Putamen (tissue), 1 donor: ENCODE measurements at regions not wholly inside any gene's neighbourhood (a gene's known extent, or its start where the extent isn't known, plus 50 kb on each side); places are given as distances from the start of the nearest gene placed in this dataset.
"Not testable (repeated sequence)": the region's sequence is repeated elsewhere in the genome, so short reads cannot be mapped to it uniquely, and the experiment has no call there.

Experiments used
- DNase-seq: peaks from one replicate; pipeline ENCODE4 v3.0.0-alpha.2; 2016; ENCODE audit warnings: low spot score

DNA sequence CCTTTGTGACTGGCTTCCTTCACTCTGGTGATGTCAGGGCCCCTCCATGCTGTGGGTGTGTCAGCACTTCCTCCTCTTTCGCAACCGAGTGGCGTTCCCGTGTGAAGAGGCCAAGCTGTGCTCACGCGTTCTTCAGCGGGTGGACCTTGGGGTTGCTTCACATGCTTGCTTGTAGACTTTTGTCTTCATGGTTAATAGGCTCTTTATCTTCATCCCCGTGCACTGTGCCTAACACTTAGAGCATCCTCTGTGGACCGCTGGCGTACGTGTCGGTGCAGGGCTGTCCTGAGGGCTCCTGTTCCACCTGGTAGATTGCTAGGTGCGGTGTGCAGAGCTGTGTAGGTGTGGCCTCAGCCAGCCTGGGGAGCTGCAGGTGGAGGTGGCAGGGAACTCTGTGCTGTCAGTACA, 182.3 kb downstream of the OR4M2 start:
- DNase-seq = no peak

DNA sequence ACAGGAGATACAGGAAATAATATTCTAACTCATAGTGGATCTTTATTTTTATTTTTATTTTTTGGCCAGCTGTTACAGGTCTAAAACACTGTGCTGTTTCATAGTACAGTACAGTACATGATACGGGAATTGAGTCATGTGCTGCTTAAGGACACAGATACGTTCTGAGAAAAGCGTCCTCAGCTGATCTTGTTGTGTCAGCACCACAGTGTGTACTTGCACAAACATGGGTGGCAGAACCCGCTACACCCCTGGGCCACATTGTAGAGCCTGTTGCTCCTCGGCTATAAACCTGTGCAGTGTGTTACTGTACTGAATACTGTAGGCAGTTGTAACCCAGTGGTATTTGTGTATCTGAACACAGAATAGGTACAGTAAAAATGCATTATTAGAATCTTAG, 183.4 kb downstream of the OR4M2 start:
- DNase-seq = no peak

GRCh38 chr15:22264272-22264671, 183.9 kb downstream of the OR4M2 start:
- not testable (repeated sequence) for DNase-seq

DNA sequence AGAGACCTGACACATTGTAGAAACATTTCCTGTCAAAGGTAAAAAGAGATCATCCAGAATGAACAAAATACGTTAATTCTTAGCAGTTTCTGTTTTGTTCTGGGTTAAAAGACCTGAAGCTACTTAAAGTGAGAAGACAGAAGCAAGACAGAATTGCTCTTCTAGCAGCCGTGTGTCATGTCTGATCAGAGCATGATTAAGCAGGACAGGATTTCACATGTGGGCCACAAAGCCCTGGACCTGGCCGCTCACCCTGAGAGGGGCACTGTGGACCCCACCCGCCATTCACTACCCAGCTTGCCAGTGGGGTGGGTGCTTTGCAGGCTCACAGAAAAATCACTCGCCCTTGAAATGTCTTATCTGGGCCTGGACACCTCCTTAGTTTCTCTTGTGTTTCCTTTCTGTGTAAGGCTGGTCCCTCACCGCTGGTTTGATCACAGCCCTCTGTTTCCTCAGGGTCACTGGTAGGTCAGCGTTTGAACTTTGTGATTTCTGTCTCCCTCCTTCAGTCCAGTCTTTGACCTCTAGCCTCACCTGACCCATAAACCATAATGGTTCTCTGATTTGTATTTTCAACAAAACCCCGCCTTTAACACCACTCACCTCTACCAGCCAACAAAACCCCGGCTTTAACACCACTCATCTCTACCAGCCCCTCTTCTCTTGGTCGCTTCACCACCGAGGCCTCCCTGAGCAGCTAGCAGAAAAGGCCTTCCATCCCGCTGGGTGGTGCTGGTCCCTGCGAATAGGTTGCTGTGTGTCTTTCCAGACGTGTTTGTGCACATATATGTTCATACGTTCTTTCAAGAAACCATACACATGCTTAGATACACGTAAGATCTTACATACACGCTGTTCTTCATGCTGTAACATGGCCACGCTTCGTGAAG, 185.0 kb downstream of the OR4M2 start:
- no peak for DNase-seq

- DNase-seq = no peak
Measured at GRCh38 chr15:22265970-22266369, 185.6 kb downstream of the OR4M2 start.

DNA sequence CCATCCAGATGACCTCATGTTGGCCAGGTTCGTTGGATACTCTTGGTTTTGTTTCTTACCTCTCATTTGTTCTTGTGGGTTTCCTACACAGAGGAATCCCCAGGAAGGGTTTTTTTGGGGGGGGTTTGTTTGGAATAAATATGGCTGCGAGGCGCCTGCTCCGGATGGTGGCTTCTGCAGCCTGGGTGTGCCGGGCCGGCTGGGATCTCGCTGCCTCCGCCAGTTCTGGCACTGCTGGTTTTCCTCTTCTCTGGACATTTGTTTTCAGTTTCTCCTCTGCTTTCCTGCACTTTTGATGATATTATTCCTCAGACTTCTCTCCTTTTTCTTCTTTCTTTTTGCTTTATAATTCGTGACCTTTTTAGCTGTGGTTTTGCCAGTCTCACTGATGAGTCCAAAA, 187.4 kb downstream of the OR4M2 start:
- no peak for DNase-seq

- not testable (repeated sequence) for DNase-seq
Measured at GRCh38 chr15:22268201-22268600, 187.9 kb downstream of the OR4M2 start.

- not testable (repeated sequence) for DNase-seq
Measured at GRCh38 chr15:22268654-22269053, 188.3 kb downstream of the OR4M2 start.

DNA sequence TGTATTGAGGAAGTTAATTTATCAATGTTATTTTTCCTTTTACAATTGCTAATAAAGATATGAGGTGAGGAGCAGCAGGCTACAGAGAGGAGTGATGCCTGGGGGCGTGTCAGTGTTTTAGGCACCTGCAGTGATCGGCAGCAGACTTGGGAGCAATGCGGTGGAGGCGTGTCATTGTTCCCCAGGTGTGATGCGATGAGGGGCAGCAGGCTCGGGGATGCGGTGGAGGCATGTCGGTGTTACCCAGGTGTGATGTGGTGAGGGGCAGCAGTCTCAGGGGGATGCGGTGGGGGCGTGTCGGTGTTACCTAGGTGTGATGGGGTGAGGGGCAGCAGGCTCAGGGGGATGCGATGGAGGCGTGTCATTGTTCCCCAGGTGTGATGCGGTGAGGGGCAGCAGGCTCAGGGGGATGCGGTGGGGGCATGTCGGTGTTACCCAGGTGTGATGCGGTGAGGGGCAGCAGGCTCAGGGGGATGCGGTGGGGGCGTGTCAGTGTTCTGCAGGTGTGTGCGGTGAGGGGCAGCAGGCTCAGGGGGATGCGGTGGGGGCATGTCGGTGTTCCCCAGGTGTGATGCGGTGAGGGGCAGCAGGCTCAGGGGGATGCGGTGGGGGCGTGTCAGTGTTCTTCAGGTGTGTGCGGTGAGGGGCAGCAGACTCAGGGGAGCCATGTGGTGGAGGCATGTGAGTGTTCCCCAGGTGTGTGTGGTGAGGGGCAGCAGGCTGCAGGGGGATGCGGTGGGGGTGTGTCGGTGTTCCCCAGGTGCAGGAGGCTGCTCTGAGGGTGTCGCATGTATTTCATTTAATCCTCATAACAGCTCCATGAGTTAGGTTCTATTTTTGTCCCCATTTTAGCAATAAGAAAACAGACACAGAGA, 186.2 kb upstream of the GOLGA6L22 start:
- DNase-seq = not testable (repeated sequence)

GRCh38 chr15:22273185-22273584, 185.5 kb upstream of the GOLGA6L22 start:
- not testable (repeated sequence) for DNase-seq

- not testable (repeated sequence) for DNase-seq
Measured at GRCh38 chr15:22274376-22274775, 184.3 kb upstream of the GOLGA6L22 start.

DNA sequence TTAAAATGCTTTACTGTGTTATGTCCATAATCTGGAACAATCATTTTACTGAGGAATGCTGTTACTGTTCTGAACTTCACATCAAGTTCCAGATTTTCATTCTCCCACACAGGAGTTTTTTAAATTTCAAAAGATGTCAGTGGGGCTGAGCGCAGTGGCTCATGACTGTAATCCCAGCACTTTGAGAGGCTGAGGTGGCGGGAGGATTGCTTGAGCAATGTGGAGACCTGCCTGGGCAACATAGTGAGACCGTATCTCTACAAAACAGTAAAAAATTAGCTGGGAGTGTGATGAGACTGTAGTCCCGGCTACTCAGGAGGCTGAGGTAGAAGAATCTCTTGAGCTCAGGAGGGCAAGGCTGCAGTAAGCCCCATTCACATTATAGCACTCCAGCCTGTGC, 177.9 kb upstream of the GOLGA6L22 start:
- DNase-seq = not testable (repeated sequence)

- DNase-seq = not testable (repeated sequence)
Measured at GRCh38 chr15:22282794-22283533, 175.7 kb upstream of the GOLGA6L22 start.

DNA sequence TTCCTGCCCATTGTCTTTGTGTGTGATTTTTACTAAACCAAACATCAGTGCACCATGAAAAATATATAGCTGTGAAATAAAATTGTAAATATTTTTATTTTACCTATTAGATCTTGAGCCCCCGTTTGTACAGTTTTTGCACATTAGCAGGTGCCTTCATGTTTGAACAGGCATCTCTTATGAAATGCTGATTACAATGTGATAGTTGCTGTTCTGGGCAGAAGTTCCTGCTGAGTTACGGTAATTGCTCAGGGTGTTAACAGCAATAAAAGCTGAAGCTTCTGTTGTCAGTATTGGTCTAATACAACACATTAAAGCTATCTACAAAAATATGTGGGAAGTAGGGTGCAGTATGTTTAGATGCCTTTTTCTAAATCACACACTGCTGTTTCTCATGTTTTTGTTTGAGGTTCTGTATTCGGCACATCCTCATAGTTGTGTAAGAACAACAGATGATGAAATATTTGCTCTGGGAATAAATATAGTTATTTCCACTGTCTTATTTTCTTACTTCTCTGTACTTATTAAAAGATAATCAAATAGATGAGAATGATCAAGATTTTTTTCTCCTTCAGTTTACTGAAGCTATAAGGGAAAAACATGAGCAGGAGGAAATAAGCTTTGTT, 173.8 kb upstream of the GOLGA6L22 start:
- not testable (repeated sequence) for DNase-seq

GRCh38 chr15:22291054-22291453, 167.6 kb upstream of the GOLGA6L22 start:
- DNase-seq = not testable (repeated sequence)

GRCh38 chr15:22303112-22303511, 155.6 kb upstream of the GOLGA6L22 start:
- DNase-seq = not testable (repeated sequence)
